ENCODE measurements at regions not wholly inside any gene's neighbourhood (a gene's known extent, or its start where the extent isn't known, plus 50 kb on each side); places are given as distances from the start of the nearest gene placed in this dataset.

DNA sequence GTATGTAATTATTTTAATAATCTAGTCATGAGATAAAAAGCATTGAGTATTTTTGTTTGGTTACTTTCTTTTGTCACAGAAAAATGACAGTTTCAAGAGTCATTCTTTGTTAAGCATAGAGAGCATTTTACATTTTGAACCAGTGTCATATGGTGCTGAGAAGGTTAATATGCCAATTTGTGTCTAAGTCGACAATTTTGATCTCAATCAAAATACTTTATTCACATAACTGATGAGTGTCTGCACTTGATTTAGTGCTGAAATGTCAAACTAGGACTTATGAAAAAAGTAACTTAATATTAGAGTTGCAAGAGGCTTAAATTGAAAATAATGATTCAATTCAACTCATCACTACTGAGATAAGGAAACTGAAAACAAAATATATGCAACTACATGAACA lies 1804.6 kb upstream of the ACO1 start:
- H3K56ac ChIP-seq (ENCODE audit: extremely low read depth, insufficient read depth, low read length): no peak overlapping the region
- H3K14ac ChIP-seq (replicated peaks; ENCODE audit: low read depth, low read length): no peak overlapping the region
- no peak overlapping the region for H2AK5ac ChIP-seq (ENCODE audit: low read depth, low read length)
- DNase-seq (no peak), ATAC-seq (ENCODE audit: low read depth) (no peak)
- in situ Hi-C loops (cut with MboI; ENCODE audit: low sequenced_read_pairs): no loop called here
- no peak overlapping the region for H4K5ac ChIP-seq (ENCODE audit: low read depth, low read length)
- no peak overlapping the region for H3K27ac ChIP-seq (ENCODE audit: insufficient read depth, low read length)
- no peaks in the 10 kb centered on the region for H3K4me1 ChIP-seq (ENCODE audit: control insufficient read depth, insufficient read depth, low read length)
- CTCF ChIA-PET: no interaction called here
- H2AK9ac ChIP-seq (replicated peaks; ENCODE audit: low read depth, low read length, poor library complexity): no peak overlapping the region
- no peak overlapping the region for H3K4me3 ChIP-seq (ENCODE audit: insufficient read depth, low read depth, low read length)
- POLR2A ChIA-PET (ENCODE audit: unreplicated experiment): no interaction called here
- H3K9me1 ChIP-seq (ENCODE audit: insufficient read depth, low read length): no peaks in the 10 kb centered on the region
- BruUV-seq (replicated peaks): no TSS peak
- H2AFZ ChIP-seq (replicated peaks; ENCODE audit: low read length, poor library complexity): no peak overlapping the region
- H3K36me3 ChIP-seq (ENCODE audit: control insufficient read depth, insufficient read depth, low read length): no peaks in the 10 kb centered on the region
- no peak overlapping the region for H2BK20ac ChIP-seq (ENCODE audit: low read depth, low read length)
- H3K27me3 ChIP-seq (ENCODE audit: control insufficient read depth, insufficient read depth, low read length): no peaks in the 10 kb centered on the region
- H3K9me3 ChIP-seq (ENCODE audit: control insufficient read depth, insufficient read depth, low read length): peaks cover 12% of the 10 kb centered on the region
- no peak overlapping the region for H2BK120ac ChIP-seq (ENCODE audit: low read depth, low read length)
- WGBS, 2 experiments (ENCODE audit: extremely low coverage in 2 of 2, insufficient read length in 1 of 2): no CpG with 5 or more reads among the region's 1 CpG
- no peak overlapping the region for H2BK5ac ChIP-seq (ENCODE audit: low read depth, low read length, poor library complexity, severe bottlenecking)
- no peak overlapping the region for H3K4ac ChIP-seq (ENCODE audit: low read depth, low read length)
- intact Hi-C loops (cut with micrococcal nuclease): no loop called here
- no peaks in the 10 kb centered on the region for H4K20me1 ChIP-seq (ENCODE audit: insufficient read depth, low read length)
- no peaks in the 10 kb centered on the region for H3K79me1 ChIP-seq (ENCODE audit: low read depth in 1 of 2, low read length in 2 of 2)
- no peak for TF ChIP-seq MAZ (IDR thresholded peaks at IDR 0.05; ENCODE audit: borderline replicate concordance, low read depth, low read length)
- no peak for TF ChIP-seq SMC3 (IDR thresholded peaks at IDR 0.05; ENCODE audit: low read depth, low read length)
- TF ChIP-seq BHLHE40 (IDR thresholded peaks at IDR 0.05; ENCODE audit: low read depth, low read length): no peak
- TF ChIP-seq, protein P1, sequence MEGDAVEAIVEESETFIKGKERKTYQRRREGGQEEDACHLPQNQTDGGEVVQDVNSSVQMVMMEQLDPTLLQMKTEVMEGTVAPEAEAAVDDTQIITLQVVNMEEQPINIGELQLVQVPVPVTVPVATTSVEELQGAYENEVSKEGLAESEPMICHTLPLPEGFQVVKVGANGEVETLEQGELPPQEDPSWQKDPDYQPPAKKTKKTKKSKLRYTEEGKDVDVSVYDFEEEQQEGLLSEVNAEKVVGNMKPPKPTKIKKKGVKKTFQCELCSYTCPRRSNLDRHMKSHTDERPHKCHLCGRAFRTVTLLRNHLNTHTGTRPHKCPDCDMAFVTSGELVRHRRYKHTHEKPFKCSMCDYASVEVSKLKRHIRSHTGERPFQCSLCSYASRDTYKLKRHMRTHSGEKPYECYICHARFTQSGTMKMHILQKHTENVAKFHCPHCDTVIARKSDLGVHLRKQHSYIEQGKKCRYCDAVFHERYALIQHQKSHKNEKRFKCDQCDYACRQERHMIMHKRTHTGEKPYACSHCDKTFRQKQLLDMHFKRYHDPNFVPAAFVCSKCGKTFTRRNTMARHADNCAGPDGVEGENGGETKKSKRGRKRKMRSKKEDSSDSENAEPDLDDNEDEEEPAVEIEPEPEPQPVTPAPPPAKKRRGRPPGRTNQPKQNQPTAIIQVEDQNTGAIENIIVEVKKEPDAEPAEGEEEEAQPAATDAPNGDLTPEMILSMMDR (conservative IDR thresholded peaks at IDR 0.05; ENCODE audit: low read depth, low read length): no peak
- TF ChIP-seq FOS (IDR thresholded peaks at IDR 0.05; ENCODE audit: low read depth, low read length): no peak
- TF ChIP-seq RAD21 (IDR thresholded peaks at IDR 0.05; ENCODE audit: low read length): no peak
- no peak for TF ChIP-seq CHD1 (IDR thresholded peaks at IDR 0.05; ENCODE audit: low read depth, low read length)
- dilution Hi-C loops (cut with HindIII; ENCODE audit: low sequenced_read_pairs, unreplicated experiment): no loop called here
- no peak overlapping the region for H4K8ac ChIP-seq (ENCODE audit: low read depth in 2 of 2, low read length in 2 of 2)
- H3K9ac ChIP-seq (ENCODE audit: low read depth, low read length): no peak overlapping the region
- no peak overlapping the region for H2BK15ac ChIP-seq (ENCODE audit: low read depth, low read length)
- no peak overlapping the region for H3K18ac ChIP-seq (ENCODE audit: low read depth, low read length)
- no peak overlapping the region for H3K23ac ChIP-seq (ENCODE audit: low read depth, low read length)
- no peak overlapping the region for H4K91ac ChIP-seq (ENCODE audit: insufficient read depth, low read depth, low read length)
- no peak overlapping the region for H3K4me2 ChIP-seq (ENCODE audit: low read depth, low read length)
